Spleen (tissue), 7 donors: ENCODE measurements at regions not wholly inside any gene's neighbourhood (a gene's known extent, or its start where the extent isn't known, plus 50 kb on each side); places are given as distances from the start of the nearest gene placed in this dataset.

Experiments used
- POLR2A ChIP-seq, 3 donors: fragments of 450-650 bp; IDR thresholded peaks; one replicate each; pipeline ENCODE4 v1.5.1; 2017; ENCODE audit warnings: antibody characterized with exemption in 3 of 3, mild to moderate bottlenecking in 1 of 3
- POLR2AphosphoS5 ChIP-seq, 3 donors: sonication (generic); formaldehyde crosslinking; IDR thresholded peaks; one replicate each; pipeline ENCODE4 v1.5.1; 2017; ENCODE audit warnings: antibody characterized with exemption in 3 of 3
- TF ChIP-seq, protein P1 (sequence below), 11 experiments: fragments of 200-600 bp in 7 of 11; fragments of 450-650 bp in 4 of 11; sonication (generic) in 4 of 11; IDR thresholded peaks in 8 of 11; conservative IDR thresholded peaks in 3 of 11; 1 replicate in 7 of 11; 2 replicates in 4 of 11; pipeline versions ENCODE4 v1.4.0 to v1.8.0; 2016 to 2021; ENCODE audit warnings: antibody characterized with exemption in 11 of 11, inconsistent platforms in 4 of 11, mild to moderate bottlenecking in 1 of 11
- donor health status: DM: no; HTN: no; CAD: no; lungs with moderate emphysema.
- donor health status: DM: no; HTN: no; CAD: no.
- donor health status: DM: no; HTN: no; CAD: no.

- TF ChIP-seq, protein P1, sequence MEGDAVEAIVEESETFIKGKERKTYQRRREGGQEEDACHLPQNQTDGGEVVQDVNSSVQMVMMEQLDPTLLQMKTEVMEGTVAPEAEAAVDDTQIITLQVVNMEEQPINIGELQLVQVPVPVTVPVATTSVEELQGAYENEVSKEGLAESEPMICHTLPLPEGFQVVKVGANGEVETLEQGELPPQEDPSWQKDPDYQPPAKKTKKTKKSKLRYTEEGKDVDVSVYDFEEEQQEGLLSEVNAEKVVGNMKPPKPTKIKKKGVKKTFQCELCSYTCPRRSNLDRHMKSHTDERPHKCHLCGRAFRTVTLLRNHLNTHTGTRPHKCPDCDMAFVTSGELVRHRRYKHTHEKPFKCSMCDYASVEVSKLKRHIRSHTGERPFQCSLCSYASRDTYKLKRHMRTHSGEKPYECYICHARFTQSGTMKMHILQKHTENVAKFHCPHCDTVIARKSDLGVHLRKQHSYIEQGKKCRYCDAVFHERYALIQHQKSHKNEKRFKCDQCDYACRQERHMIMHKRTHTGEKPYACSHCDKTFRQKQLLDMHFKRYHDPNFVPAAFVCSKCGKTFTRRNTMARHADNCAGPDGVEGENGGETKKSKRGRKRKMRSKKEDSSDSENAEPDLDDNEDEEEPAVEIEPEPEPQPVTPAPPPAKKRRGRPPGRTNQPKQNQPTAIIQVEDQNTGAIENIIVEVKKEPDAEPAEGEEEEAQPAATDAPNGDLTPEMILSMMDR (IDR thresholded peaks at IDR 0.05 in 8 of 11, conservative IDR thresholded peaks at IDR 0.05 in 3 of 11) = no peak
- no peak for TF ChIP-seq POLR2AphosphoS5 (IDR thresholded peaks at IDR 0.05)
- TF ChIP-seq POLR2A (IDR thresholded peaks at IDR 0.05) = no peak
Measured at GRCh38 chr17:27199948-27200347, 94.0 kb upstream of the WSB1 start.
